ENCODE measurements at regions not wholly inside any gene's neighbourhood (a gene's known extent, or its start where the extent isn't known, plus 50 kb on each side); places are given as distances from the start of the nearest gene placed in this dataset.

- TF ChIP-seq CTCF (IDR thresholded peaks at IDR 0.05; ENCODE audit: control extremely low read depth in 1 of 3, insufficient read depth in 1 of 3, low read depth in 1 of 3, low read length in 3 of 3) (no peak), SIRT6 (IDR thresholded peaks at IDR 0.05; ENCODE audit: low read length) (no peak), ZNF274 (IDR thresholded peaks at IDR 0.05; ENCODE audit: borderline replicate concordance, extremely low read depth, low read length) (no peak), FOSL1 (IDR thresholded peaks at IDR 0.05; ENCODE audit: insufficient read depth, low read depth, low read length) (no peak)
Measured at GRCh38 chr2:185127412-185127811, 529.1 kb downstream of the ZNF804A start (continued).

Measured in H1 (cell line).